VCaP (cell line): ENCODE measurements at regions not wholly inside any gene's neighbourhood (a gene's known extent, or its start where the extent isn't known, plus 50 kb on each side); places are given as distances from the start of the nearest gene placed in this dataset.

Source experiments
- H3K27ac ChIP-seq: fragments of 450-650 bp; 2 replicates; pipeline ENCODE4 v1.5.1; 2017
- CTCF ChIP-seq: fragments of 450-650 bp; conservative IDR thresholded peaks from 2 replicates; pipeline ENCODE4 v1.5.1; 2017; ENCODE audit warnings: mild to moderate bottlenecking, moderate library complexity

- H3K27ac ChIP-seq = no peak overlapping the region
- no peak for TF ChIP-seq CTCF
Measured at GRCh38 chr17:71656964-71657858, 463.6 kb upstream of the SOX9 start.

- H3K27ac ChIP-seq = no peak overlapping the region
- no peak for TF ChIP-seq CTCF
Measured at GRCh38 chr17:71658996-71659395, 461.8 kb upstream of the SOX9 start.

DNA sequence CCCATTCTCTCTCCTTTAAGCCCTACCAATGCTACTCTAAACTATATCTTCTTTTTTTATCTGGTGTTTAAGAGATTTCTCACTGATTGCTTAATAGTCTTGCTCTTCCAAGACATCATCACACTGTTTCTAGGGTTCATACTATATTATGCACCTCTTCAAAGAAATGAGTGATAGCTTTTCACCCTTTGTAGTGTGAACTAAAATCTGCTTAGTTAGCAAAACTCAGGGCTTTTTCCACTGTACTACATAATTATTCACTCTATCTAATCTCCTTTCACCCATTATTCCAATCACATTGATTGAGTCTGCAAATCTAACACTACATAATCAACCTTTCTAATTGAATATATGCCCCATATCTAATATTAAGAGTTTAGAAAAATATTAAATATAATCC lies 456.0 kb upstream of the SOX9 start:
- no peak overlapping the region for H3K27ac ChIP-seq
- no peak for TF ChIP-seq CTCF

DNA sequence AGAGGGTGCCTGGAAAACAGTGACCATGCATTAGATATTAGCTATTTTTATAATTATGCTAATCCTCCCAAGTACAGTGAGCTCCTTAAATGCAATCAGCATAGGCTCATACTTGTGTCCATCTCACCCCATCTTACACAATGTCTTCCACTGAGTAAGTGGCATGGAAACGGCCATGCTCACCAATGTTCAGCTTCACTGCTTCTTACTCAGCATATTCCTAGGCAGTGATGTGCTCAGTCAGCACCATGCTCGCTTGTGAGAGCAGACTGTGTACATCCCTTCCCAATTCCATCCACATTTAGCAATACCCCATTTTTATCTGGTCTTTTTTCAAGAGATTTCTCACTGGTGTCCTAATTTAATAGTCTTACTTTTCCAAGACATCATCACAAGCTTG lies 454.8 kb upstream of the SOX9 start:
- TF ChIP-seq CTCF = no peak
- H3K27ac ChIP-seq = no peak overlapping the region

- no peak for TF ChIP-seq CTCF
- no peak overlapping the region for H3K27ac ChIP-seq
Measured at GRCh38 chr17:71667661-71668060, 453.2 kb upstream of the SOX9 start.

DNA sequence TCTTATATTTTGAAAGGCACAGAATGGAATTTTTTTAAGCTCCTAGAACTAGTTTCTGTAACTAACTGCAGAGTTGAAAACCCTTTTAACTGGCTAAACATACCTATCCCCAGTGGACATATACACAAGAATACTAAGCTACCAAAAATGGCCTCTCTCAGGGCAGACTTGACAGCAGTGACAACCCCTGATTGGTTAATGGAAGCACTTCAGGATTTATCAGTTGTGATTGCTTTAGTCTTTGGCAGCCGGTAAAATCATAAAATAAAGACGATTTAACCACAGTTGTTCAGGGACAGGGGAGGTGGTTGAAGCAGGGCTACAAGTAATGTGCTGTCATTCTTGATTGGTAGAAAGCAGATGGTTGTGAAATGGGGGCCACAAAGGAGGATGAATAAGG lies 452.0 kb upstream of the SOX9 start:
- no peak overlapping the region for H3K27ac ChIP-seq
- TF ChIP-seq CTCF = no peak

DNA sequence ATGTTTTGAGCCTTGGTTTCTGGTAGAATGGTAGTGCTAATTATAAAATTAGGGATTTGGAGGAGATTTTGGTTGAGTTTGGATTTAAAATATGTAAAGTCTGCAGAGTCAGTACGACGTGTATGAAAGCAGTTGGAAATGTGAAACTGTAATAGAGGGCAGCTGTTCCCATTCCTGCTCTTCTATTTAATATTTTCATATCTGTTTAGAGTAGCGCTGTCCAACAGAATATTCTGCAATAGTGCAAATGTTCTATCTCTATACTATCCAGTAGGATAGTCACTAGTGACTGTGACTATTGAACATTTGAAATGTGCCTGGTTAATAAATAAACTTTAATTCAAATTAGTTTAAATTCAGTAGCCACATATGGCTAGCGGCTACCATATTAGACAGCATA lies 443.4 kb upstream of the SOX9 start:
- H3K27ac ChIP-seq = no peak overlapping the region
- no peak for TF ChIP-seq CTCF
